ENCODE measurements at regions not wholly inside any gene's neighbourhood (a gene's known extent, or its start where the extent isn't known, plus 50 kb on each side); places are given as distances from the start of the nearest gene placed in this dataset.

- TF ChIP-seq CTCF (conservative IDR thresholded peaks at IDR 0.05), result no peak
- no peak for TF ChIP-seq ZFX (IDR thresholded peaks at IDR 0.05)
These were observed 1009.4 kb upstream of the GOT2 start for GRCh38 chr16:59743504-59743903.
